ENCODE measurements at regions not wholly inside any gene's neighbourhood (a gene's known extent, or its start where the extent isn't known, plus 50 kb on each side); places are given as distances from the start of the nearest gene placed in this dataset.

DNA sequence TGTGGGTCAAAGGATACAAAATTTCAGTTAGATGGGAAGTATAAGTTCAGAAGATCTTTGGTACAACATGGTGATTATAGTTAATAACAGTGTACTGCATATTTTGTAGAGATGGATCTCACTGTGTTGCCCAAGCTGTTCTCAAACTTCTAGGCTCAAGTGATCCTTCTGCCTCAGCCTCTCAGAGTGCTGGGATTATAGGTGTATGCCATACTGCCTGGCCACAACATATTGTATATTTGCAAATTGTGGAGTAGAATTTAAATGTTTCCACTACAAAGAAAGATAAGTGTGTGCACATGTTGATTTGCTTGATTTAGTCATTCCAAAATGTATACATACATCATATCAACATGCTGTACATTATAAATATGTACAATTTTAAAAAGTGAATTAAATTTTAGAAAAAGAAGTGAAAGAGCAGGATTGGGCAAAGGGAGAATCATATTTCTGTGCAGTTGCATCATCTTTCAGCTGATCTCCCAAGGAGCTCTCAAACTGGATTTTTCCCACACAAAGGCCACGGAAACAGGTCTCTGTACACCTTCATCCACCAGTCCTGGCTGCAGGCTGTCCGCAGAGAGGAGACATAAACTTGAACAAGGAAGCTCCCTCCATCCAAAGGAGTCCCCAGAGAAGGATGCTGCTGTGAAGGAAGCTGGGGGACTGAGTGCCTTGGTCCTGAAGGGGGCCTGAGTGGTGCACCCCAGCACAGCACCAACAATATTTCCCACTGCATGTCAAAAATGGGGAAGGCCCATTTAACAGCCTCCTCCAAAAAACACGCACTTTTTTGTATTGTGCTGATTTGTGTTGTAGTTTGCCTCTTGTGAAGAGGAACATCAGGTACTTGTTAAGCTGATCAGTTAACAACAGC lies 217.1 kb upstream of the GHITM start:
- no peak for TF ChIP-seq POLR2A (IDR thresholded peaks at IDR 0.05; ENCODE audit: low read depth, low read length)
- TF ChIP-seq POLR2AphosphoS5 (IDR thresholded peaks at IDR 0.05; ENCODE audit: low read depth, low read length): no peak
- no peak for TF ChIP-seq TAF1 (IDR thresholded peaks at IDR 0.05; ENCODE audit: borderline replicate concordance, low read depth, low read length)
